ENCODE measurements at regions not wholly inside any gene's neighbourhood (a gene's known extent, or its start where the extent isn't known, plus 50 kb on each side); places are given as distances from the start of the nearest gene placed in this dataset.
"Not testable (repeated sequence)": the region's sequence is repeated elsewhere in the genome, so short reads cannot be mapped to it uniquely, and the experiment has no call there.

DNA sequence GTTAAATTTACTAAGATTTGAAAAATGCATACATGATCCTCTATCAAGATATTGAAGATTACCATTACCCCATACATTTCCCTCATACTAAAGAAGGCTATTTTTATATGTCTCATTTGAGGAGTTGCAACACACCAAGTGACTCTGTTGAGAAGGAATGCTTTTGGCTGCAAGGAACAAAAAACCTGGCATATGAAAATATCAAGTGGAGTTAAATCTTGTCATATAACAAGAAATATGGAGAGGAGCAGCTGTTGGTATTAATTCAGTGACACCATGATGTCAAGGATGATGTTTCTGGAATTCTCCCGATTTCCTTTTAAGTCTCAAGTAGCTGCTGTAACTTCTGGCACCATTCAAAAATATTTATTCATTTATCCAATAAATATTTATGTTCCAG is 193.8 kb downstream of the CSNK1G3 start:
- no peak for DNase-seq (ENCODE audit: low read depth in 3 of 3, low spot score in 1 of 3)

DNA sequence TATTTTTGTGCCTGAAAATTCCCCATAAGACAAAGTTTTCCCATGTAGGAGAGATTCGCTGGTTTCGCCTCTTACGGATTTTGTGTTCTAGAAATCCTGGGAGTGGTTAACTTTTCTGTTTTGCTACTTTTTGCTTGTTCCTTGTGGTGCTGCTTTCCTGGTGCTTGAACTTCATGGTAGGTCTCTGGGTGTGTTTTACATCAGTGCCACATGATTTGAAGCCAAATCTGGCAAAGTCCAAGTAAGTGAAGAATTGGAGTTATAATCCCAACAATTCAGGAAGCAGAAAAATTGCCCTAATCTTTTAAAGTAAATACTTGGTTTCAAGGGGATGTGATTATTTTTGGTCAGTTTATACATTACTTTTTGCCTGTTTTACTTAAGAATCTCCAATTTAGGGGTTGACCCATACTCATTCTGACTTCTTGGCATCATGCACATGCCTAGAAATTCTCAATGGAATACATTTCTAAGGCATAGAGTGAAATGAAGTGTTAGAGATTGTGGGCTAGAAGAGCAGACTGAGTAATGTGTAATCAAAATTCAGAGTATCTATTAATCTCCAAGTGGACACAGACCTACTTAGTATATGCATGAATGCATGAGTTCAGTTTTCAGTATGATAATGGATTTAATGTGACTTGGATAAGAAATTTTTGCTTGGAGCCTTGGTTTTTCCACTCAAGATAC is 189.7 kb downstream of the CSNK1G3 start:
- DNase-seq (ENCODE audit: low read depth in 3 of 3, low spot score in 1 of 3) = no peak

DNA sequence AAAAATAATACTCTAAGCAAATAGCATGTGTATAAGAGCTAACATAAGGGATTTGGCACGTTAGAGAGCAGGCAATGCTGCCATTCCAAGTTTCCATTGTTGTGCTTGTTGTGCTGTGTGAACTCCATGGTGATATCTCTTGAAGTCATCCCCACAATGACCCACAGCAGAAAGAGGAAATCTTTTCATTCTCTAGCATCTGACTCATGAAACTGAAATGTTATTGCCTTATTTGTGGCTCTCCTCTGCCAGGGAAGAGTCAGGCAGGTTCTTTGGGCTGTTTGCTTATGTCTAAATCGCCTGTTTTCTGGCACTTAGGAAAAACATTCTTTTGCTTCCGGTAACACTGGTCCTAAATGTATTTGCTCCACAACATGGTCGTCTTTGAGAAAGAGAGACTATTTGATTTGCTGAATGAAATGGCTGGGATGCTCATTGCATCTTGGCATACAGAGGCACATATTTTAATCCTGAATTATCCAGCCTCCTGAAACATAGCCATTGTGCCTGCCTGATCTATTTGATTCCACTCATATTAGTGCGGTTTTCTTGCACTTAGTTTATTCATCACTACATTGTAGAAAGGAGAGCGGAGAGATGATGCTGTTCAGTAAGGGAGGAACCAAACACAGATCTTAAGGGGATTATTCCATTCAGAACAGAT is 188.8 kb downstream of the CSNK1G3 start:
- DNase-seq (ENCODE audit: low read depth in 3 of 3, low spot score in 1 of 3) = no peak

DNA sequence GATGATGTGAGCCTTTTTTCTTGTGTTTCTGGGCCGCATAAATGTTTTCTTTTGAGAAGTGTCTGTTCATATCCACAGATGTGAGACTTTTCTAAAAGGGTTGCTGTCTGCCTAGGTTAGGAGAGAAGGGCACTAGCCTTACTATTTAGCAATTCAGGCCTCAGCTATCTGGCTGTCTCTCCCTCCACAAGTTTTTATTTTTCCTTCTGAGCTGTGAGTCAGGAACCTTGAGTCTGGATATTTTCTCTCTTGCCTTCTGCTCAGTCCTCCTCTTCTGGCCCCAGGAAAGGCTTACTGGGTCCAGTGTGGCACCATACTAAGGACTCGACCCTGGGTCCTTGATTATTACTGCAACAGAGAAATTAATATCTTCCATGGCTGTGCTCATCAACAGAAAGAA is 187.6 kb downstream of the CSNK1G3 start:
- no peak for DNase-seq (ENCODE audit: low read depth in 3 of 3, low spot score in 1 of 3)

DNA sequence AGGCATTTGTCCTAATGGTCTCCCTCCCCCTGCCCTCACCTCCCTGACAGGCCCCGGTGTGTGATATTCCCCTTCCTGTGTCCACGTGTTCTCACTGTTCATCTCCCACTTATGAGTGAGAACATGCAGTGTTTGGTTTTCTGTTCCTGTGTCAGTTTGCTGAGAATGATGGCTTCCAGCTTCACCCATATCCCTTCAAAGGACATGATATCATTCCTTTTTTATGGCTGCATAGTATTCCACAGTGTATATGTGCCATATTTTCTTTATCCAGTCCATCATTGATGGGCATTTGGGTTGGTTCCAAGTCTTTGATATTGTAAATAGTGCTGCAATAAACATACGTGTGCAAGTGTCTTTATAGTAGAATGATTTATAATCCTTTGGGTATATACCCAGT is 187.0 kb downstream of the CSNK1G3 start:
- DNase-seq (ENCODE audit: low read depth in 3 of 3, low spot score in 1 of 3) = not testable (repeated sequence)

DNA sequence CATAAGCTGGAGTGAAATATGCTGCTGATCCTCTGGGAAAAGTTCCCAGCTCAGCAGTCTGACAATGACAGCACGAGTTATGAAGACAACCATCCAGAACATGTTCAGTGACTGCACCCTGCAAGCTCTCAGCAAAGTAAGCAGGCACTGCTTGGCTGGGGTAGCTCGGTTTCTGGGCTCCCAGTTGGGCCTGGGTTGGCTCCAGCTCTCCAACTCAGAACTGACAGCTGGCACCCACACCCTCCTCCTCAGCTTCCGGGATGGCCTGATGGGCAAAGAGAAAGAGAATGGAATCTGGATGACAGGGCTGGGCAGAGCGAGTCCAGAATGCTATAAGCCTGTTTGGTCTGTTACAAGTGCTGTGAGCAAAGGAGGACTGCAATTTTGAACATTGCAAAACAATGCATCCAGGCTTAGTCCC is 185.0 kb downstream of the CSNK1G3 start:
- DNase-seq (ENCODE audit: low read depth in 3 of 3, low spot score in 1 of 3) = no peak

DNA sequence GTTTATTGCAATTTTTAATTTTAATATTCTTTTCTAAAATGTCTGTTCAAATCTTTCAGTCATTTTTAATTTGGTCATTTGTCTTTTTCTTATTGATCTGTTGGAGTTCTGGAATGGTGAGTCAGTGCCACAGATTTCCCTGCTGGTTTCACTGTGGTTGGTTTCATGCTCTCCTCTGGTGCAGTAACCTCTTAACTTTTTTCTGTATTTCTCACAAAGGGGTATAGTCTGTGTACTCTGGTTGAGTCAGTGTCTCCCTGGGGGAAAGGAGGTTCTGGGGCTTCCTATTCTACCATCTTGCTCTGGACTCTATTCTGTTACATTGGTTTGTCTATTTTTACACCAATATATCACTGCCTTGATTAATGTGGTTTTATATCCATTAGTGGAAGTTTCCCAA is 178.8 kb downstream of the CSNK1G3 start:
- DNase-seq (ENCODE audit: low read depth in 3 of 3, low spot score in 1 of 3) = no peak

DNA sequence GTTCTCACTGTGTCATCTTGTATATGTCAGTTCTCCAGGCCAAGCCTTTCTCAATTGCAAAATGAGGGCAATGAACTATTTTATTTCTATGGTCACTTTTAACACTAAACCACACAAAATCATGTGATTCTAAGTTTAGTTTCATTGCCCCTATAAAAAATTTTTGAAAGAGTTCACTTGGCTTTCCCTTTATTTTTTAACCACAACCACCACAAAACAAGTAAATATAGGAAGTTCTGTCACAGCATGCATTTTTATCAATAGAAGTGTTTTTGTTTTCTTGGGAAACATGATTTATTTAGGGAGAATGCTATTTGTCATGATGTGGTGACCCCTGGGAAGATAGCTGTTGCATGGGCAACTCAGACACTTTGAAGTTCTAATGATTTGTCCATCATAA is 169.1 kb downstream of the CSNK1G3 start:
- no peak for DNase-seq (ENCODE audit: low read depth in 3 of 3, low spot score in 1 of 3)

DNA sequence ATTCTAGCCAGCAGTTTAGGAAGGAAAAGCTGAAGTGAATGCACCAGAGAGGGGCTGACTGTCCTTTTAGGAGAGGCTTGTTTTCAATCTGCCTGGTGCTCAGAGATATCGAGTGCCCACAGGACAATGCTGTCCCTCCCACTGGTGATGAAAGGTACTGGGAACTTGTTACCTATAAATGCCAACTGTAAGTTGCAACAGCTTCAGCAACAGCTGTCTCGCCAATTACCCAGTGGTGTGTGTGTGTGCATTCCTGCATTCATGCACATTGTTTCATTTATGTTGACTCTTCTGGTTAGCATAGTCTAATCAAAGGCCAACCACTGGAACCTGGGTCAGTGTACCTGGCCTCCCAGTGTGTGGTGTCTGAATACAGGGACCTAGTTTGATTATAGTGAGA is 161.1 kb downstream of the CSNK1G3 start:
- DNase-seq (ENCODE audit: low read depth in 3 of 3, low spot score in 1 of 3) = no peak

DNA sequence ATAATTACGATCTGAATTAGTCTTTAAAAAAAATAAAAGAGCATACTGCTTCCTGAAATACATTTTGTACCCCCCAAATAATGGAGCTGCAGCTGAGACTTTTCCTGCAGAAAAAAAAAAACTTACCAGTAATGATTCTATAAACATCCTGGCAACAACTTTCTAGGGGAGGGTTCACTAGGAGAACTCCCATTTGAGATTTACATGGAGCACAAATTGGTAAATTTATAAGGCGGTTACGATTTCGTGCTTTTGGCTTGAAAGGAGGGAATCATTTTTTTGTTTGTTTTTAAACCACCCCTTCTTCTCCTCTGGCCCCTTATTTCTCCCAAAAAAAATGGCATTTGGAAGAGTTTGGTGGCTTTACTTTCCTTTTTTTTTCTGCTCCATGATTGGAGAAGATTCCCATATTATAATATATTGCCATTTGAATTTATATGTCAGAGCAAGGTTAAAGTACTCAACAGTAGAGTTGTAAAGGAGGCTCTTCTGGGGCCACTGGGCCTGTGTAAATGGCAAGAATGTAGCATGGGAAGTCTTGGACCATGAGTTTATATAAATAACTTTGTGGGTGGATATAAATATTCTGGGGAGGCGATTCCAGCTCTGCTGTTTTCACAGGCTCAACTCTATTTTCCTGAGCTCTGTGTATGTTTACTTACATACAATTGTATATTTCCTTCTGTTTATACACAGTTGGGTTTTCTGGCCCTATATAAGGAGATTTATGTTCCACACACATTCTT is 159.9 kb downstream of the CSNK1G3 start:
- DNase-seq (ENCODE audit: low read depth in 3 of 3, low spot score in 1 of 3) = no peak

DNA sequence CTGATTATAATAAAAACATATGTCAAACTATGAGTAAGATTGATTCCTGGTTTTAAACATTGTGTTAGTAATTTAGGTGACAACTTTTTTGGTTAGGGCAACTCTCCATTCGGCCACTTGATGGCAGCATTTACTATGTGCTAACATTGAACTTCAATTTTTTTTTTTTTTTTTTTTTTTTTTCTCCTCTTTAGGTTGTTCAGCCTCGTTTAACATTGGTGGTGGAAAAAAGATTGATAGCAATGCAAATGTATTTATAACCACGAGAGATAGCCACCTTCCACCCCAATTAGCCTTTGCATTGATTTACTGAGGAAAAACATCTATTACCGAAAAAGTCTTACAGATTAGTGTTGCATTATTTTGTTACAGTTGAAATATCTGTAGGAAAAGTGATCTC is 159.1 kb downstream of the CSNK1G3 start:
- no peak for DNase-seq (ENCODE audit: low read depth in 3 of 3, low spot score in 1 of 3)

Data from stimulated activated CD4-positive, alpha-beta T cell treated with anti-CD3 and anti-CD28 coated beads, TNF-alpha, amount 100 ng/mL, for 1 hour (primary cell).